T-helper 22 cell (primary cell): ENCODE measurements at regions not wholly inside any gene's neighbourhood (a gene's known extent, or its start where the extent isn't known, plus 50 kb on each side); places are given as distances from the start of the nearest gene placed in this dataset.

Experiments
- DNase-seq: peaks from one replicate; pipeline ENCODE4 v3.0.0-alpha.2; 2020; ENCODE audit warnings: low read depth

GRCh38 chr3:103349760-103350159 lies 914.9 kb downstream of the ZPLD1 start:
- DNase-seq = no peak

DNA sequence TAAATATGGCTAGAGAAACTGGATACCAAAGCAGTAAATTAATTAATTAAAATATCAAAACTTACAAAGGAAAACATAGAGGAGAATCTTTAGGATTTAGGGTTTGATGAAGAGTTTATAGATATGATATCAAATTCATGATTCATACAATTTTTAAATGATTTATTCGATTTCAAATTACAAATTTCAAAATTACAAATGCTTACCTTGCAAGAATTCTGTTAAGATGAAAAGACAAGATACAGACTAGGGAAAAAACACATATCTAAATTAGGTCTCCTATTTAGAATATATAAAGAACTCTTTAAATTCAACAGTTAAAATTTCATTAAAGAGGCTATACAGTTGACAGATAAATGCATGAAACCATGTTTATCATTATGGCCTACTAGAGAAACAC lies 930.7 kb downstream of the ZPLD1 start:
- DNase-seq = no peak

- DNase-seq = no peak
Observed at GRCh38 chr3:103367481-103367880, 932.7 kb downstream of the ZPLD1 start.

- no peak for DNase-seq
Observed at GRCh38 chr3:103371411-103371810, 936.6 kb downstream of the ZPLD1 start.

GRCh38 chr3:103372031-103372430 lies 937.2 kb downstream of the ZPLD1 start:
- no peak for DNase-seq

DNA sequence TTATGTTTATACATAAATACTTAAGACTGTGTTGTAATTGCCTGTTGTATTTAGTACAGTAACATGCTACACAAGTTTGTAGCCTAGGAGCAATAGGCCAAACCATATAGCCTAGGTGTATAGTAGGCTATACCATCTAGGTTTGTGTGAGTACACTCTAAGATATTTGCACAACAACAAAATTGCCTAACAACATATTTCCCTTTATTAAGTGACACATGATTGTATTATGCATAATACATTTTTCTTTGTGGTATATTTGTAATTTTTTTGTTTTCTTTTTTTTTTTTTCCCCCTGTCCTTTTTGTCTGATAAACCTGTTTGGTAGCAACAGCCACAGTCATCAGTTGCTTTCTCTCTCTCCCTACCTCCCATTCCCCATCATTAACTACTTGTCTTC lies 945.6 kb downstream of the ZPLD1 start:
- DNase-seq = no peak

GRCh38 chr3:103381296-103382079 lies 946.7 kb downstream of the ZPLD1 start:
- DNase-seq = no peak

DNA sequence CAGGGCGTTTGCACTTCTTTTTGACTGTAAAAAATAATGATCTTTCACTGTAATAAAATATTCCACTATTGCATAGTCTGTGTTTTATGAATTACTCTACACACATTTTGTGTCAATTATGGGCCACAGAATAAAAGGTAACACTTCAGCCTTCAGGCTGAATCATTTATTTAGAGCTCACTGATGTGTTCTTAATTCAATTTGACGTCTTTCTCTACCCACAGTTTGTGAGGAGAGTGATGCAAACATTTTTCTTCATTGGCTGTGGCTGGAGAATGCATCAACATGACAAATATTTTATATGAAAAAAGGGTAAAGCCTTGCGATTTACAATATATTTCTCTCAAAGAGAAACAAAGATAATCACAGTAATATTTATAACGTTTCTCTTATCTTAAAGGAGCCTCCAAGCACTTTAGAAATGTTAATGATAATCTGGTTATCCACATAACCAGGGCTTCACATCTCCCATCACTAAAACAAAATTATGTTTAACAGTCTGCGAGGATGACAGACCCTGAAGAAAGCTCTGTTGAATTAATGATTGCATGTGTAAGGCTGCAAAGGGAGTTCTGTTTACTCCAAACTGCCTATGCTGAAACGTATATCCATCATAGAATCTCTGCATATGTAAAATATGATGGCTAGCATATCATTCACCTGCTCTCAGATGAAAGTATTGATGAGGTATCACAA lies 951.3 kb downstream of the ZPLD1 start:
- no peak for DNase-seq

DNA sequence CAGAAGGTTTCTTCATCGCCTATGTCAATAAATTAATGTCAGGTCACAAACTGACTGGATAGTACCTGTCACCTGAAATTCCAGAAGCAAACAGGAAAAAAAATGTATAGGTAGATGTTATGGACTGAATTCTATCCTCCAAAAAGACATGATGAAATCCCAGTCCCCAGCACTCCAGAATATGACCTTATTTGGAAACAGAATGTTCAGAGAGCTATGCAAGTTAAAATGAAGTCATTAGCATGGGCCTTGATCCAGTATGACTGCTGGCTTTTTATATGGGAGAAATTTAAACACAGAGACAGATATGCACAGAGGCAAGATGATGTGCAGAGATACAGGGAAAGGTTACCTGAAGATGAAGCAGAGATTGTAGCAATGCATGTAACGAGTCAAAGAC lies 953.4 kb downstream of the ZPLD1 start:
- no peak for DNase-seq

DNA sequence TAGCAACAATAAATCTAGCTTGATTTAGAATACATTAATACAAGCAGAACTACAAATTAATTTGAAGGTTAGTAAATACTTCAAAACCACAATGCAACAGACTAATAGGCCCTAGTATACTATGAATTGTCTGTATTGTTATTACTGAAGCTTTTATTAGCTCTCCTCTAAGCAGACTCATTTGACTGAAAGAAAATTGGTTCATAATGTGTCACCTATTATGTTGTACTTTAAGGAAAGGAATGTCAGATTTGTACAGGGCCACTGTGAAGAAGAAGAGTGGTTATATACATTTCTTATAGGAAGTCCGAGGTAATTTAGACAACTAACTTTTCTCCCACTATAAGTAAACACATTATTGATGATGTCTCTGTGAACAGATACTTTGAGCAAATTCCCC lies 954.5 kb downstream of the ZPLD1 start:
- DNase-seq = no peak

DNA sequence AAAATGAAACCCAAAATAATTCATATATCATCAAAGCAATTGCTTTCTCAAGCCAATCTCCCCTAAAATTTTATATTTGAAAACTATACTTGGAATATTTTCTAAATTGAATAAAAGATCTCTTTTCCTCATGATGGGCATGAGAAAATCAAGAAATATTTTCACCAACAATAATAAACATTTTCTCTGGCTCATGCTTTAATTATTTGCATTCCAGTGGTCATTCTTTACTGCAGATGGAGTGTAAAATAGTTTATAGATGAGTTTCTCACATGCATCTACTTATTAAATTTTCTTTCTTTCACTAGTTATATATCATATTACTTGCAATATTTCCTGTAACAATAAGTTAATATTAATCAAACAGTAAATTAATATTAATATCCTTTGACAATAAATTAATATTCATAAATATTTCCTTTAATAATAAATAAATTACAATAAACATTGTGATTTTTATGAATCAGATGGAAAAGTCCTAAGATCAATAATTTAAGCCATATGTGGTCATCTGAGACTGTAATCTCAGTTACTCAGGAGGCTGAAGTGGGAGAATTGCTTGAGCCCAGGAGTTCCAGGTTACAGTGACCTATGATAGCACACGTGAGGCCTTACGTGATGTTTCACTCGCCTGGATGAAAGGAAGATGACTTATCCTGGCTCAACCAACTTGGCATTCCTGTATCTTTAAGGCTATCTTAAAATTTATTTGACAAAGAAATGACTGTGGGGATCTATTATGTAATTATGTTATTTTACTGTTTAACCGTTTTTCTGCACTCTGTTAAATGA lies 958.8 kb downstream of the ZPLD1 start:
- no peak for DNase-seq

- no peak for DNase-seq
Observed at GRCh38 chr3:103403191-103403590, 968.4 kb downstream of the ZPLD1 start.

GRCh38 chr3:103406320-103406850 lies 971.6 kb downstream of the ZPLD1 start:
- DNase-seq = no peak

DNA sequence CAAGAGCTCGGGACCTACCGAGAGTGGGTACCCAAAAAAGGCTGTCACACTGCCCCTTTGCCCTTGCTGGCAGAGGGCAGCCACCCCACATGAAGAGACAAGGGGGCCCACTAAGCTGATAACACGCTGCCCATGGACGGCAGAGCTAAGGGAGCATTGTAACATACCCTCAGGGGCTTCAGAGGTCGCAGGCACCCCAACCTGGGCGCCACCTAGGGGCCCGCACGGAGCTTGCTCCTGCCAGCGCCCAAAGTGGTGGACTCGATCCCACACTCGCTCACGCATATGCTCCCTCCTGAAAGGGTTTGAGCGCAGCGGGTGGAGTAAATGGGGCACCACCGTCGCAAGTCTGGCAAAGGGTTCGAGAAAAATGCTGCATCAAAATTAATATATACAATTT lies 975.4 kb downstream of the ZPLD1 start:
- DNase-seq = no peak

GRCh38 chr3:103421460-103421859 lies 986.6 kb downstream of the ZPLD1 start:
- DNase-seq = no peak

DNA sequence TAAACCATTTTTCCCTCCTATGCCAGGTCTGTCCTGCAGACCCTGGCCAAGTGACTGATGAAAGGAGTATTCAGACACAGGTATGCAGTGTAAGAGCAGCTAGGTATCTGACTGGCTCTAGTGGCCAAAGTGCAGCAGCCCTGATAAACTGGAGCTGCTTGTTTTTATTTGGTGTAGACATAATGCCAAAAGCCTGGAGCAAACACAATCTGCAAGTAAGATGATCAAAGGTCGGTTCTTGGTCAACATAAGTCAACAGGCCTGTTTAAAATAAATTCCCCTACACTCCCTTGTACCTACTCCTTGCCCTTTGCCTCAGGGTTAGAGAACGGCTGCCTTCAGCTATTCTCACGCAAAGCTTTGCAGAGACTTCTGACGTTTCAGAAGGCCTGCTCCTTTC lies 1003.1 kb downstream of the ZPLD1 start:
- DNase-seq = no peak

GRCh38 chr3:103440539-103441203 lies 1005.9 kb downstream of the ZPLD1 start:
- no peak for DNase-seq

GRCh38 chr3:103446953-103447629 lies 1012.3 kb downstream of the ZPLD1 start:
- DNase-seq = no peak

- DNase-seq = no peak
Observed at GRCh38 chr3:103453152-103453551, 1018.3 kb downstream of the ZPLD1 start.

GRCh38 chr3:103459815-103460214 lies 1025.0 kb downstream of the ZPLD1 start:
- no peak for DNase-seq

- DNase-seq = no peak
Observed at GRCh38 chr3:103470498-103470897, 1035.7 kb downstream of the ZPLD1 start.

DNA sequence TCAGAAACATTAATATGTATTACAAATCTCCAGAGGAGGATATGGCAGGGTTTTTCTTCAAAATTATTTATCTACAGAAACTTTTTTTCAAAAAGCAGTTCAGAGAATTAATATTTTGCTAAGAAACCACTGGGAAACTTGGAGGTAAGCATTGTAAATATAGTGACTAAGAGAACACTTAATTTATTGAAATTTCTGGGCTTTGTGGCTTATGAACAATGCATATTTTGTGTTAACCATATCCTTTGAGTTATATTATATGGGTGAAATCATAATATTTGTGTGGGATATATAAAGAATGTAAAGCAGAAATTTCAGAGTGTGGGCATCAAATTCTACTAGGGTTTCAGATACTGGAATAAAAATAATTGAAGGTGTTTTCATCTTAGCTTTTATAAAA lies 1059.2 kb downstream of the ZPLD1 start:
- no peak for DNase-seq
